ENCODE measurements at regions not wholly inside any gene's neighbourhood (a gene's known extent, or its start where the extent isn't known, plus 50 kb on each side); places are given as distances from the start of the nearest gene placed in this dataset.

- no peak overlapping the region for H3K27ac ChIP-seq
- no peaks in the 10 kb centered on the region for H3K36me3 ChIP-seq
- H3K9me3 ChIP-seq: no peaks in the 10 kb centered on the region
- H3K4me3 ChIP-seq: no peak overlapping the region
- no peaks in the 10 kb centered on the region for H3K4me1 ChIP-seq
- 92 to 95% methylated on average over 2 of the region's 2 CpGs for WGBS, 2 donors
- DNase-seq (no peak), ATAC-seq (ENCODE audit: low FRiP score in 2 of 2) (no peak)
- no peaks in the 10 kb centered on the region for H3K27me3 ChIP-seq
- TF ChIP-seq POLR2AphosphoS5 (IDR thresholded peaks at IDR 0.05) (no peak), POLR2A (IDR thresholded peaks at IDR 0.05) (no peak), EP300 (IDR thresholded peaks at IDR 0.05) (no peak)
- TF ChIP-seq, protein P1, sequence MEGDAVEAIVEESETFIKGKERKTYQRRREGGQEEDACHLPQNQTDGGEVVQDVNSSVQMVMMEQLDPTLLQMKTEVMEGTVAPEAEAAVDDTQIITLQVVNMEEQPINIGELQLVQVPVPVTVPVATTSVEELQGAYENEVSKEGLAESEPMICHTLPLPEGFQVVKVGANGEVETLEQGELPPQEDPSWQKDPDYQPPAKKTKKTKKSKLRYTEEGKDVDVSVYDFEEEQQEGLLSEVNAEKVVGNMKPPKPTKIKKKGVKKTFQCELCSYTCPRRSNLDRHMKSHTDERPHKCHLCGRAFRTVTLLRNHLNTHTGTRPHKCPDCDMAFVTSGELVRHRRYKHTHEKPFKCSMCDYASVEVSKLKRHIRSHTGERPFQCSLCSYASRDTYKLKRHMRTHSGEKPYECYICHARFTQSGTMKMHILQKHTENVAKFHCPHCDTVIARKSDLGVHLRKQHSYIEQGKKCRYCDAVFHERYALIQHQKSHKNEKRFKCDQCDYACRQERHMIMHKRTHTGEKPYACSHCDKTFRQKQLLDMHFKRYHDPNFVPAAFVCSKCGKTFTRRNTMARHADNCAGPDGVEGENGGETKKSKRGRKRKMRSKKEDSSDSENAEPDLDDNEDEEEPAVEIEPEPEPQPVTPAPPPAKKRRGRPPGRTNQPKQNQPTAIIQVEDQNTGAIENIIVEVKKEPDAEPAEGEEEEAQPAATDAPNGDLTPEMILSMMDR (IDR thresholded peaks at IDR 0.05): no peak
Observed at GRCh38 chr21:15397258-15397657, 332.5 kb upstream of the NRIP1 start.

DNA sequence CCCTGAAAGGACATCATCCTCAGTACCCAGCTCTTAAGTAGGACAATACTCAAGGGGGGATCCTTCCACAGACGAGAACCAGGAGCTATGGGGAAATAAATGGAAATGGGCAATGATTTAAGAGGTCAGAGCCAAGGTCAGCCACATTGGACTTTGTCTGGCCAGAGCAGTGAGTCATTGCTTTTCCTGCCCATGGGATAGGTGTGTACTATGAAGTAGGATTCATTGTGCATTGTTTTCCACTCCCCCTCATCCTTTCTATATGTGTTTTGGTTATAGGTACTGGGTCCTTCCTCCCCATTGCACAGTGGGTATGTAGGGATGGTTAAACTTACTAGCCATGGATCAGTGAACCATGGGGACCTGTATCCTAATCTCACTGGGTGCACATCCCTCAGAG is 328.9 kb upstream of the USP25 start:
- no peak overlapping the region for H3K4me3 ChIP-seq
- peaks cover 0 to 4% (median 0%) of the 10 kb centered on the region in 4 donors for H3K9me3 ChIP-seq
- ATAC-seq (ENCODE audit: low FRiP score in 2 of 2) (peak in 1 of 2 donors; percentile 38), DNase-seq (no peak)
- no peak overlapping the region for H3K27ac ChIP-seq
- H3K36me3 ChIP-seq: no peaks in the 10 kb centered on the region
- no peak for TF ChIP-seq POLR2A (IDR thresholded peaks at IDR 0.05)
- H3K4me1 ChIP-seq: no peaks in the 10 kb centered on the region
- H3K27me3 ChIP-seq: no peaks in the 10 kb centered on the region
- WGBS, 2 donors: 69 to 95% methylated on average over 1 of the region's 1 CpG

DNA sequence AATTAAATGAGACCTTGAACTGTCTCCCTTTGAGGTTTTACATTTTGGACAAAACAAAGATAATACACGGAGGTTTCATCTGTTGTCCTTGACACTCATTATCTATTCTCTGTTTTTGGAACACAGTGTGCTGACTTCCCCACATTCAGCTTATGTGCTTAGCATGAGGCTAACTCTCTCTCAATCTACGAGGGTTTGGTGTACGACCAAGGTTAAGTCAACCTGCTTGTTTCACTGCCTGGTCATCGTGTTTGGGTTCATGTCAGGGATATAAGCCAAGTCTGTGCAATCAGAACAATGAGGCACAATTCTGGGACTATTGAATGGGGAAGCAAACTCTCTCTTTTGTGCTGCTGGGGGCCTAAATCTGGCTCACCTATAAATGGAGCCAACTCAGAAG is 328.5 kb upstream of the USP25 start:
- no peak overlapping the region for H3K27ac ChIP-seq
- no peak overlapping the region for H3K4me3 ChIP-seq
- DNase-seq: no peak
- no peaks in the 10 kb centered on the region for H3K4me1 ChIP-seq
- H3K36me3 ChIP-seq: no peaks in the 10 kb centered on the region
- 75 to 89% methylated on average over 4 of the region's 4 CpGs for WGBS, 2 donors
- TF ChIP-seq, protein P1 (IDR thresholded peaks at IDR 0.05): no peak
- TF ChIP-seq POLR2AphosphoS5 (IDR thresholded peaks at IDR 0.05) (no peak), POLR2A (IDR thresholded peaks at IDR 0.05) (no peak), EP300 (IDR thresholded peaks at IDR 0.05) (no peak)
- H3K27me3 ChIP-seq: no peaks in the 10 kb centered on the region
- H3K9me3 ChIP-seq: peaks cover 0 to 4% (median 0%) of the 10 kb centered on the region in 4 donors
- ATAC-seq (ENCODE audit: low FRiP score in 2 of 2): no peak

DNA sequence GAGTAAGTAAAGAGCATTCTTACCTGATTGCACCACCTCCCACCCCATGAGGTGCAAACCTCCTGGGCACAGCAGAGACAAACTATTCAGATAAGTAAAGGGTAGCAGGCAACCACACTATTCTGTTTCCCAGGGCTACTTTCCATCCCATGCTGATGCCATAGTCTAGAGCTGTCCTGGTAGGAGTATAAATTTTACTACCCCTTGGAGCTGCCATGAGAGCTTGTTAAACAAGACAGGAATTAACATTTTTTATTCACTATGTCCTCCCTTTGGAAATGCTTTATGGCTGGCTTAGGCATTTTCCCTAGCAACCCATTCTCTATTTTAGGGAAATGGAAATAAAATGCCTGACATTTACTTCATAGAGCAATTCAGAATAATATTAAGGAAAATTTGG is 324.6 kb upstream of the USP25 start:
- Histone ChIP-seq H3K27me3 (no peaks in the 10 kb centered on the region), H3K4me1 (no peaks in the 10 kb centered on the region), H3K4me3 (no peak overlapping the region), H3K27ac (no peak overlapping the region), H3K36me3 (no peaks in the 10 kb centered on the region), H3K9me3 (peaks cover 0 to 4% (median 0%) of the 10 kb centered on the region in 4 donors)
- DNase-seq (no peak), ATAC-seq (ENCODE audit: low FRiP score in 2 of 2) (no peak)
- TF ChIP-seq EP300 (IDR thresholded peaks at IDR 0.05) (no peak), POLR2A (IDR thresholded peaks at IDR 0.05) (no peak), POLR2AphosphoS5 (IDR thresholded peaks at IDR 0.05) (no peak)
- TF ChIP-seq, protein P1 (IDR thresholded peaks at IDR 0.05): no peak

DNA sequence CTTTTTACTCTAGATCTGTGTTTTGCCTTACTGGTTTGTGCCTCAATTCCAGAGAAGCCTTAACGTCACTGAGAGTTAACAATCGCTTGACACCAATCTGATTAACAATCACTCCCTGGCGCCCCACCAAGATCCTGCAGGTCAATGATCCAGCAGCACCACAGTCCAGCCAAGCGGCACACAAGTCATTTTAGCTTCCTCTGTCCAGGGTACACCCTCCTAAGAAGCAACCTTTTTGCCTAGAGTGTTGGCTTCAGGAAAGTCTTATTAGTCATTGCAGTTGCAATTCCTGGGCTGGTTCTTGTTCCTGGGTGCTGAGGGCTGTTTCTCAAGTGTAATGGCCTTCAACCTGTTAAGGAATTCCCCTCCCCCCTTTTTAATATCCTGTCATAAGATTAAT is 323.0 kb upstream of the USP25 start:
- Histone ChIP-seq H3K9me3 (peaks cover 0 to 4% (median 0%) of the 10 kb centered on the region in 4 donors), H3K4me1 (no peaks in the 10 kb centered on the region), H3K27me3 (no peaks in the 10 kb centered on the region), H3K36me3 (no peaks in the 10 kb centered on the region), H3K27ac (no peak overlapping the region), H3K4me3 (no peak overlapping the region)
- TF ChIP-seq, protein P1 (IDR thresholded peaks at IDR 0.05): no peak
- no peak for TF ChIP-seq POLR2AphosphoS5 (IDR thresholded peaks at IDR 0.05)
- TF ChIP-seq POLR2A (IDR thresholded peaks at IDR 0.05): no peak
- no peak for TF ChIP-seq EP300 (IDR thresholded peaks at IDR 0.05)
- WGBS, 2 donors: 72 to 80% methylated on average over 4 of the region's 4 CpGs
- no peak for ATAC-seq (ENCODE audit: low FRiP score in 2 of 2)
- DNase-seq: no peak
